ENCODE measurements at regions not wholly inside any gene's neighbourhood (a gene's known extent, or its start where the extent isn't known, plus 50 kb on each side); places are given as distances from the start of the nearest gene placed in this dataset.

GRCh38 chr2:220572385-220572784, 945.0 kb downstream of the SLC4A3 start:
- H3K9me3 ChIP-seq = no peaks in the 10 kb centered on the region
- no peaks in the 10 kb centered on the region for H3K27me3 ChIP-seq
- no peak overlapping the region for H3K4me3 ChIP-seq
- H3K4me1 ChIP-seq = no peaks in the 10 kb centered on the region
- no peaks in the 10 kb centered on the region for H3K36me3 ChIP-seq
- ATAC-seq = no peak
- intact Hi-C loops (cut with DNase I) = no loop called here
- TF ChIP-seq CTCF (IDR thresholded peaks at IDR 0.05) = no peak
- DNase-seq = no peak
- no peak overlapping the region for H3K27ac ChIP-seq

GRCh38 chr2:220574038-220574437, 946.6 kb downstream of the SLC4A3 start:
- H3K27me3 ChIP-seq = no peaks in the 10 kb centered on the region
- DNase-seq = no peak
- ATAC-seq = no peak
- no peaks in the 10 kb centered on the region for H3K9me3 ChIP-seq
- no peak for TF ChIP-seq CTCF (IDR thresholded peaks at IDR 0.05)
- H3K27ac ChIP-seq = no peak overlapping the region
- no peak overlapping the region for H3K4me3 ChIP-seq
- H3K36me3 ChIP-seq = no peaks in the 10 kb centered on the region
- no peaks in the 10 kb centered on the region for H3K4me1 ChIP-seq
- intact Hi-C loops (cut with DNase I) = no loop called here

GRCh38 chr2:220575963-220576362, 948.5 kb downstream of the SLC4A3 start:
- Histone ChIP-seq H3K9me3 (no peaks in the 10 kb centered on the region), H3K4me3 (no peak overlapping the region), H3K27me3 (no peaks in the 10 kb centered on the region), H3K27ac (no peak overlapping the region), H3K4me1 (no peaks in the 10 kb centered on the region), H3K36me3 (no peaks in the 10 kb centered on the region)
- no peak for TF ChIP-seq CTCF (IDR thresholded peaks at IDR 0.05)
- intact Hi-C loops (cut with DNase I) = no loop called here
- no peak for ATAC-seq
- DNase-seq = no peak

- DNase-seq = no peak
- no peaks in the 10 kb centered on the region for H3K27me3 ChIP-seq
- H3K4me1 ChIP-seq = no peaks in the 10 kb centered on the region
- H3K4me3 ChIP-seq = no peak overlapping the region
- no peak overlapping the region for H3K27ac ChIP-seq
- no peaks in the 10 kb centered on the region for H3K9me3 ChIP-seq
- no peaks in the 10 kb centered on the region for H3K36me3 ChIP-seq
- intact Hi-C loops (cut with DNase I) = no loop called here
- no peak for ATAC-seq
- TF ChIP-seq CTCF (IDR thresholded peaks at IDR 0.05) = no peak
Measured at GRCh38 chr2:220579452-220579851, 952.0 kb downstream of the SLC4A3 start.

GRCh38 chr2:220580113-220580512, 952.7 kb downstream of the SLC4A3 start:
- Histone ChIP-seq H3K4me3 (no peak overlapping the region), H3K4me1 (no peaks in the 10 kb centered on the region), H3K27me3 (no peaks in the 10 kb centered on the region), H3K36me3 (no peaks in the 10 kb centered on the region), H3K27ac (no peak overlapping the region), H3K9me3 (no peaks in the 10 kb centered on the region)
- intact Hi-C loops (cut with DNase I) = no loop called here
- DNase-seq = no peak
- no peak for ATAC-seq
- no peak for TF ChIP-seq CTCF (IDR thresholded peaks at IDR 0.05)
